ENCODE measurements at regions not wholly inside any gene's neighbourhood (a gene's known extent, or its start where the extent isn't known, plus 50 kb on each side); places are given as distances from the start of the nearest gene placed in this dataset.

DNA sequence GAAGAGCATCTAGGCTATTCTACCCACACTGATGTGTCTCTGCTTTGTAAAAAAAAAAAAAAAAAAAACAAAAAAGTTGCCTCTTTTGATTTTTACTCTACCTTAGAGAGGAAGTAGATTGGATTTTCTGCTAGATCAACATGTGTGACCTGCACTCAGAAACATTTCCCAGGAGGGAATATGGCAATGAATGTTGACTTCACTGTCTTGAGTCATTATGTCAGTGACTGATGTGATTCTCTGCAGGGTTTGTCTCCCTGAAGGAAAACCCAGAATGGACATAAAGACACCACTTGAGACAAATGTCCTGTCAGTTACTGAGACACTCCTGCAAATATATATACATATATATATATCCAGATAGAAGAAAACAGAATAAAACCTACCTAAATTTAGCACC lies 370.3 kb downstream of the BMPER start:
- no peaks in the 10 kb centered on the region for H3K36me3 Mint-ChIP-seq (ENCODE audit: low read depth, unreplicated experiment)
- no peak overlapping the region for H3K27ac ChIP-seq (ENCODE audit: low read depth, low read length)
- H3K9ac ChIP-seq (ENCODE audit: low read length): no peak overlapping the region
- no peaks in the 10 kb centered on the region for H3K9me3 ChIP-seq (ENCODE audit: insufficient read depth, low read depth, low read length)
- H3K27ac Mint-ChIP-seq (ENCODE audit: unreplicated experiment): no peak overlapping the region
- no peak overlapping the region for H3K4me3 ChIP-seq (ENCODE audit: insufficient read depth, low read depth, low read length)
- no peaks in the 10 kb centered on the region for H3K27me3 ChIP-seq (ENCODE audit: insufficient read depth, low read length)
- DNase-seq (ENCODE audit: low read depth): no peak
- H3K4me2 ChIP-seq (ENCODE audit: low read length): no peak overlapping the region
- no peak overlapping the region for H2AFZ ChIP-seq (ENCODE audit: low read depth, low read length)
- FAIRE-seq: no peak
- no peaks in the 10 kb centered on the region for H3K79me2 ChIP-seq (ENCODE audit: insufficient read depth, low read length)
- TF ChIP-seq CTCF (IDR thresholded peaks at IDR 0.05; ENCODE audit: insufficient read depth, low read depth, low read length): no peak
- no peak for TF ChIP-seq EZH2 (IDR thresholded peaks at IDR 0.05; ENCODE audit: insufficient read depth, low read length)
- no peaks in the 10 kb centered on the region for H4K20me1 ChIP-seq (ENCODE audit: insufficient read depth, low read length)
- H3K4me1 Mint-ChIP-seq (ENCODE audit: low read depth, unreplicated experiment): peaks cover 11% of the 10 kb centered on the region
- no peaks in the 10 kb centered on the region for H3K36me3 ChIP-seq (ENCODE audit: insufficient read depth, low read length)
- H3K4me3 Mint-ChIP-seq (ENCODE audit: unreplicated experiment): no peak overlapping the region
- H3K9me3 Mint-ChIP-seq (ENCODE audit: unreplicated experiment): no peaks in the 10 kb centered on the region
- peaks cover 2% of the 10 kb centered on the region for H3K27me3 Mint-ChIP-seq (ENCODE audit: low read depth, unreplicated experiment)
- H3K4me1 ChIP-seq (ENCODE audit: insufficient read depth, low read length): peaks cover 10% of the 10 kb centered on the region

DNA sequence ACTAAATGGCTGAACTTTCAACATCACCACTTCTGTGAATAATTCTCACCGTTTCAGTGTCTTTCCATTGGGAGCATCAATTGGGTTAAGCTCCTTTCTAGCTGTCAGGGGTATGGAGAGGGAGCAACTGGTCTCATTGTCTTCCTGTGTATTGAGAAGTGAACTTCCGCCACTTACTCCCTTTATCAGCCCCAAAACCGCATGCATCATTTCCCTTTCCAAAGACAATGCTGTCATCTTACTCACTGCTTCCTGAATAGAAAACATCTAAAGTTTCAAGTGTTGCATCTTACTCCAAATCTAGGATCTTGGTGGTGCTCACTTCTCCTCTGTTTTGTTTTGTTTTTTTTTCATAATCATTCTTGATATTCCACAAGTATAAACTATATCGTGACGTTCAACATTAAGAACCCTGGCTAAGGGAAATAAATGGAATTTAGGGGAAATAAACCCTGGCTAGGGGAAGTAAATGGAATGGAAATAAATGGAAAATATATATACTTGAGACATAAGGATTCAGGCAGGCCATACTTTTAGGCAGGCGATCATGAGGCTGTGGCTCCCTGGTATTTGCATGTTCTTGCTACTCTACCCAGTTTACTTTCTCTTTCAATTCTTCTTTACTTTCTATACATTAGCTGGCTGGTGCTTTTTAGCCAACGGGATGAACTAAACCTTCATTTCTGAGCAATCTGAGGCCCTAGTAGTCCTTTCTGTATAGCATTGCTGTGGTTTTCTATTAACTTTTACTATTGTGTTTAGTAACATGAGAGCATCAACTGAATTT lies 371.9 kb downstream of the BMPER start:
- no peaks in the 10 kb centered on the region for H4K20me1 ChIP-seq (ENCODE audit: insufficient read depth, low read length)
- Mint-ChIP-seq H3K27me3 (ENCODE audit: low read depth, unreplicated experiment) (peaks cover 2% of the 10 kb centered on the region), H3K9me3 (ENCODE audit: unreplicated experiment) (peaks cover 5% of the 10 kb centered on the region), H3K4me3 (ENCODE audit: unreplicated experiment) (no peak overlapping the region), H3K4me1 (ENCODE audit: low read depth, unreplicated experiment) (peaks cover 11% of the 10 kb centered on the region), H3K36me3 (ENCODE audit: low read depth, unreplicated experiment) (no peaks in the 10 kb centered on the region), H3K27ac (ENCODE audit: unreplicated experiment) (peak overlapping the region; percentile 23)
- H3K27me3 ChIP-seq (ENCODE audit: insufficient read depth, low read length): no peaks in the 10 kb centered on the region
- no peaks in the 10 kb centered on the region for H3K79me2 ChIP-seq (ENCODE audit: insufficient read depth, low read length)
- peaks cover 10% of the 10 kb centered on the region for H3K4me1 ChIP-seq (ENCODE audit: insufficient read depth, low read length)
- peak overlapping the region; percentile 18 for H3K4me2 ChIP-seq (ENCODE audit: low read length)
- H2AFZ ChIP-seq (ENCODE audit: low read depth, low read length): no peak overlapping the region
- no peak overlapping the region for H3K27ac ChIP-seq (ENCODE audit: low read depth, low read length)
- DNase-seq (ENCODE audit: low read depth): peak; percentile 74
- no peaks in the 10 kb centered on the region for H3K36me3 ChIP-seq (ENCODE audit: insufficient read depth, low read length)
- H3K9ac ChIP-seq (ENCODE audit: low read length): no peak overlapping the region
- H3K9me3 ChIP-seq (ENCODE audit: insufficient read depth, low read depth, low read length): no peaks in the 10 kb centered on the region
- no peak overlapping the region for H3K4me3 ChIP-seq (ENCODE audit: insufficient read depth, low read depth, low read length)
- TF ChIP-seq CTCF (IDR thresholded peaks at IDR 0.05; ENCODE audit: insufficient read depth, low read depth, low read length) (no peak), EZH2 (IDR thresholded peaks at IDR 0.05; ENCODE audit: insufficient read depth, low read length) (no peak)
- FAIRE-seq: peak; percentile 82

DNA sequence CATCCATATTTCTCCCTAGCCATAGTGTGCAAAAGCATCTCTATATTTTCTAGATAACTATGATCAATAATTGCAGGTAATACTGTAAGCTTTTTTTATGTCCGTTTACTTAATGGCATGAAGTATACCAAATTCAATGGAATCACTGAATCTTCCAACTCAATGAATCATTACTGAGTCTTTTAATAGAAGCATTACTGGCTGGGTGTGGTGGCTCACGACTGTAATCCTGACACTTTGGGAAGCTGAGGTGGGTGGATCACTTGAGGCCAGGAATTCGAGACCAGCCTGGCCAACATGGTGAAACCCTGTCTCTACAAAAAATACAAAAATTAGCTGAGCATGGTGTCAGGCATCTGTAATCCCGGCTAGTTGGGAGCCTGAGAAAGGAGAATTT lies 372.5 kb downstream of the BMPER start:
- no peak overlapping the region for H3K9ac ChIP-seq (ENCODE audit: low read length)
- H3K27ac ChIP-seq (ENCODE audit: low read depth, low read length): no peak overlapping the region
- no peaks in the 10 kb centered on the region for H3K27me3 ChIP-seq (ENCODE audit: insufficient read depth, low read length)
- peaks cover 11% of the 10 kb centered on the region for H3K4me1 Mint-ChIP-seq (ENCODE audit: low read depth, unreplicated experiment)
- peaks cover 10% of the 10 kb centered on the region for H3K9me3 Mint-ChIP-seq (ENCODE audit: unreplicated experiment)
- H3K4me3 ChIP-seq (ENCODE audit: insufficient read depth, low read depth, low read length): no peak overlapping the region
- H3K36me3 ChIP-seq (ENCODE audit: insufficient read depth, low read length): no peaks in the 10 kb centered on the region
- peaks cover 2% of the 10 kb centered on the region for H3K27me3 Mint-ChIP-seq (ENCODE audit: low read depth, unreplicated experiment)
- H3K4me2 ChIP-seq (ENCODE audit: low read length): peak overlapping the region; percentile 18
- no peak overlapping the region for H2AFZ ChIP-seq (ENCODE audit: low read depth, low read length)
- no peaks in the 10 kb centered on the region for H3K9me3 ChIP-seq (ENCODE audit: insufficient read depth, low read depth, low read length)
- TF ChIP-seq CTCF (IDR thresholded peaks at IDR 0.05; ENCODE audit: insufficient read depth, low read depth, low read length) (no peak), EZH2 (IDR thresholded peaks at IDR 0.05; ENCODE audit: insufficient read depth, low read length) (no peak)
- DNase-seq (ENCODE audit: low read depth): peak; percentile 40
- H3K4me1 ChIP-seq (ENCODE audit: insufficient read depth, low read length): peaks cover 10% of the 10 kb centered on the region
- H3K4me3 Mint-ChIP-seq (ENCODE audit: unreplicated experiment): no peak overlapping the region
- H3K79me2 ChIP-seq (ENCODE audit: insufficient read depth, low read length): no peaks in the 10 kb centered on the region
- H4K20me1 ChIP-seq (ENCODE audit: insufficient read depth, low read length): no peaks in the 10 kb centered on the region
- FAIRE-seq: no peak
- H3K27ac Mint-ChIP-seq (ENCODE audit: unreplicated experiment): peak overlapping the region; percentile 23
- no peaks in the 10 kb centered on the region for H3K36me3 Mint-ChIP-seq (ENCODE audit: low read depth, unreplicated experiment)
